ENCODE measurements at regions not wholly inside any gene's neighbourhood (a gene's known extent, or its start where the extent isn't known, plus 50 kb on each side); places are given as distances from the start of the nearest gene placed in this dataset.

DNA sequence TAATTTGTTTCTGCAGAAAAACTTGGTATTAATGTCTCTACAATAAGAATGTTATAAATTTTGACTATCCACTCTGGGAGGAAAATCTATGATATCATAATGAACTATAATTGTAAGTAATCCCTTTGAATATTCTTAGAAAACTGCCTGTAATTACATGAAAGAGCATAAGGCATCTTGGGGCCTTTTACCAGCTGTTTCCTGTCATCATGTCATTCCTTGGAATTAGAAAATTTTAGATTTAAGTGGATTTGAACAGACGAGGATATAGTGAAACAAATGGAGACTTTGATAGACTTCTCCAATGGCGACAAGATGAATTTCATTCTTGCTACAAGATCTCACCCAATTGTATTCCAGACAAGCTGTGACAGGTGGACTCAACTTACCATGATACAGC is 423.4 kb upstream of the FLRT2 start:
- Mint-ChIP-seq H3K27ac (no peak overlapping the region), H3K4me3 (no peak overlapping the region), H3K9me3 (peaks cover 14% of the 10 kb centered on the region), H3K4me1 (ENCODE audit: low read depth) (no peaks in the 10 kb centered on the region), H3K36me3 (ENCODE audit: low read depth) (no peaks in the 10 kb centered on the region), H3K27me3 (no peaks in the 10 kb centered on the region)
- intact Hi-C loops (cut with micrococcal nuclease), result no loop called here

- Mint-ChIP-seq H3K27me3 (no peaks in the 10 kb centered on the region), H3K4me1 (ENCODE audit: low read depth) (no peaks in the 10 kb centered on the region), H3K9me3 (peaks cover 32% of the 10 kb centered on the region), H3K36me3 (ENCODE audit: low read depth) (no peaks in the 10 kb centered on the region), H3K4me3 (no peak overlapping the region), H3K27ac (no peak overlapping the region)
- intact Hi-C loops (cut with micrococcal nuclease), result no loop called here
Measured at GRCh38 chr14:85112762-85113161, 417.2 kb upstream of the FLRT2 start.

GRCh38 chr14:85115921-85116320 is 414.0 kb upstream of the FLRT2 start:
- no peak overlapping the region for H3K27ac Mint-ChIP-seq

GRCh38 chr14:85118274-85118673 is 411.7 kb upstream of the FLRT2 start:
- Mint-ChIP-seq H3K27ac (no peak overlapping the region), H3K36me3 (ENCODE audit: low read depth) (no peaks in the 10 kb centered on the region), H3K4me1 (ENCODE audit: low read depth) (no peaks in the 10 kb centered on the region), H3K4me3 (no peak overlapping the region), H3K27me3 (no peaks in the 10 kb centered on the region), H3K9me3 (peaks cover 30% of the 10 kb centered on the region)
- intact Hi-C loops (cut with micrococcal nuclease), result no loop called here

More at GRCh38 chr14:85115921-85116320, 414.0 kb upstream of the FLRT2 start:
- no peaks in the 10 kb centered on the region for H3K27me3 Mint-ChIP-seq
- no peak overlapping the region for H3K4me3 Mint-ChIP-seq
- intact Hi-C loops (cut with micrococcal nuclease), result no loop called here
- peaks cover 41% of the 10 kb centered on the region for H3K9me3 Mint-ChIP-seq
- H3K36me3 Mint-ChIP-seq (ENCODE audit: low read depth), result no peaks in the 10 kb centered on the region
- H3K4me1 Mint-ChIP-seq (ENCODE audit: low read depth), result no peaks in the 10 kb centered on the region

DNA sequence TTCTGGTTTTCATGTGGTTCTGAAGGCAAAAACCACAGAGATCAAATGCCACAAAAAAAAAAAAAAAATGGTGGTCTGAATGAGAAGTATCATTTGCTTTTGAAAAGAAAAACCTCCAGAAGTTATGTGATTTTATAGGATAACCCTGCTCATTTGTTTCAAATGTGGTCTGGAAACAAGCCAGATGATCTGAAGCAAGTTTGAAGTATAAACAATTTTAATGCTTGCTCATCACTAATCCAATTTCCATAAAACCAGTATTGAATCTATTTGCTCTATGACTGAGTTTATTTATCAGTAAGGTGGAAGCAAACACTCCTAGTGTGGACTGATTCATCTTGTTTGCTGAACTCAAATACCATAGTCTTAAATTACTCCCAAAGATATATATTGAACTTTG is 407.3 kb upstream of the FLRT2 start:
- no peaks in the 10 kb centered on the region for H3K4me1 Mint-ChIP-seq (ENCODE audit: low read depth)
- no peaks in the 10 kb centered on the region for H3K36me3 Mint-ChIP-seq (ENCODE audit: low read depth)
- H3K27me3 Mint-ChIP-seq, result no peaks in the 10 kb centered on the region
- H3K9me3 Mint-ChIP-seq, result peaks cover 25% of the 10 kb centered on the region
- intact Hi-C loops (cut with micrococcal nuclease), result no loop called here
- H3K27ac Mint-ChIP-seq, result no peak overlapping the region
- no peak overlapping the region for H3K4me3 Mint-ChIP-seq

GRCh38 chr14:85123755-85124154 is 406.2 kb upstream of the FLRT2 start:
- Mint-ChIP-seq H3K4me1 (ENCODE audit: low read depth) (no peaks in the 10 kb centered on the region), H3K27ac (no peak overlapping the region), H3K27me3 (no peaks in the 10 kb centered on the region), H3K9me3 (peaks cover 25% of the 10 kb centered on the region), H3K36me3 (ENCODE audit: low read depth) (no peaks in the 10 kb centered on the region), H3K4me3 (no peak overlapping the region)
- intact Hi-C loops (cut with micrococcal nuclease), result no loop called here

DNA sequence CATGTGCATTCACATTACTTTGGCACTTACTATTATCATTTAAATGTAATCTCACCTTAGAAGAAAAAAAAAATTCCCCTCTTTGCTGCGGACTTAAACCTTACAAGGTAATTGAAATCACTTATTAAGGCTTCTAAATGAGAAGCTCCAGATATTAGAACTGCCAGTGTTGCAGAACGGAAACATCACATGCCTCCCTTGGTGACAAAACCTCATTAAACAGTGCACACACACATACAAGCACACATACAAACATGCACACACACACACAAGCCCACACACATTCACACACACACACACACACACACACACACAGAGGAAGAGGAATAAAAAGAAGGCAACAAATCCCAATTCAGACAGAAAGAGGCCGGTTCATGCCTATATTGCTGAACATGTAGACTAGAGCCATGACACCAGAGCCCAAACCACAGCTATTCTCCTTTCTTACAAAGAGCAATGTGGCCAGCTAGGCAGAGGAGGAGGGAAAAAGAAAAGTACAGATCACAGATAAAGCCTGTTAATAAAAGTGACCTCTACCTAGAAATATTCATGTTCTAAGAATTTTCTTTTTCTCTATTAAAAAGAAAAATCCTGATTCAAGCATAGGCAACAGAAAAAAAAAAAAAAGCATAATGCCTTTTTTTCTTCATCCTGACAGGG is 405.2 kb upstream of the FLRT2 start:
- Mint-ChIP-seq H3K27ac (no peak overlapping the region), H3K36me3 (ENCODE audit: low read depth) (no peaks in the 10 kb centered on the region), H3K4me1 (ENCODE audit: low read depth) (no peaks in the 10 kb centered on the region)

DNA sequence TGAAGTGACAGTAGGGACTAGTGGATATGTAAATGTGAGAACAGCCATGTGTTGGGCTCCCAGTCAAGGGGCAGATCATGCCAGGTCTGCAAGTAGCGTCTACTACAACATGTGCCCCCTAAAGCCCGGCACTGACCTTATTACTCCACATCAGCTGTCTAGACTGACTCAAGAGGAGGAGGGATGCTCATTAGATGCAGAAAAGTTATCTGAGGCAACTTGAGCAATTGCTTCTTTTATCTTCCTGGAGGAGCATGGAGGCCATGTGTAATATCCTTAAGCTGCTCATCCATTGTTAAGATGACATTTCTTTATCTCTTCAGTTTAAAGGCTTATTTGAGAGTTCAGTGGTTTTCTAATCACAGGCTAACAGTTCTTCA is 404.7 kb upstream of the FLRT2 start:
- no peak overlapping the region for H3K27ac Mint-ChIP-seq
- intact Hi-C loops (cut with micrococcal nuclease), result no loop called here
- peaks cover 21% of the 10 kb centered on the region for H3K9me3 Mint-ChIP-seq
- H3K27me3 Mint-ChIP-seq, result no peaks in the 10 kb centered on the region
- H3K36me3 Mint-ChIP-seq (ENCODE audit: low read depth), result no peaks in the 10 kb centered on the region
- no peak overlapping the region for H3K4me3 Mint-ChIP-seq
- no peaks in the 10 kb centered on the region for H3K4me1 Mint-ChIP-seq (ENCODE audit: low read depth)

More for the DNA sequence above, 405.2 kb upstream of the FLRT2 start:
- intact Hi-C loops (cut with micrococcal nuclease), result no loop called here
- Mint-ChIP-seq H3K9me3 (peaks cover 25% of the 10 kb centered on the region), H3K27me3 (no peaks in the 10 kb centered on the region), H3K4me3 (no peak overlapping the region)

- Mint-ChIP-seq H3K4me1 (ENCODE audit: low read depth) (no peaks in the 10 kb centered on the region), H3K4me3 (no peak overlapping the region), H3K27me3 (no peaks in the 10 kb centered on the region), H3K27ac (no peak overlapping the region), H3K36me3 (ENCODE audit: low read depth) (no peaks in the 10 kb centered on the region), H3K9me3 (peaks cover 27% of the 10 kb centered on the region)
- intact Hi-C loops (cut with micrococcal nuclease), result no loop called here
Measured at GRCh38 chr14:85129921-85130320, 400.0 kb upstream of the FLRT2 start.

GRCh38 chr14:85131226-85131922 is 398.6 kb upstream of the FLRT2 start:
- H3K9me3 Mint-ChIP-seq, result peaks cover 27% of the 10 kb centered on the region
- no peak overlapping the region for H3K27ac Mint-ChIP-seq
- intact Hi-C loops (cut with micrococcal nuclease), result no loop called here
- H3K36me3 Mint-ChIP-seq (ENCODE audit: low read depth), result no peaks in the 10 kb centered on the region
- H3K4me3 Mint-ChIP-seq, result no peak overlapping the region
- no peaks in the 10 kb centered on the region for H3K4me1 Mint-ChIP-seq (ENCODE audit: low read depth)
- H3K27me3 Mint-ChIP-seq, result no peaks in the 10 kb centered on the region

- no peaks in the 10 kb centered on the region for H3K27me3 Mint-ChIP-seq
- H3K36me3 Mint-ChIP-seq (ENCODE audit: low read depth), result no peaks in the 10 kb centered on the region
- H3K9me3 Mint-ChIP-seq, result peaks cover 6% of the 10 kb centered on the region
- no peak overlapping the region for H3K4me3 Mint-ChIP-seq
- H3K27ac Mint-ChIP-seq, result no peak overlapping the region
- intact Hi-C loops (cut with micrococcal nuclease), result no loop called here
- no peaks in the 10 kb centered on the region for H3K4me1 Mint-ChIP-seq (ENCODE audit: low read depth)
Measured at GRCh38 chr14:85142982-85143381, 387.0 kb upstream of the FLRT2 start.

GRCh38 chr14:85146779-85147178 is 383.2 kb upstream of the FLRT2 start:
- Mint-ChIP-seq H3K27me3 (no peaks in the 10 kb centered on the region), H3K36me3 (ENCODE audit: low read depth) (no peaks in the 10 kb centered on the region), H3K27ac (no peak overlapping the region), H3K9me3 (peaks cover 11% of the 10 kb centered on the region), H3K4me3 (no peak overlapping the region), H3K4me1 (ENCODE audit: low read depth) (no peaks in the 10 kb centered on the region)
- intact Hi-C loops (cut with micrococcal nuclease), result no loop called here

DNA sequence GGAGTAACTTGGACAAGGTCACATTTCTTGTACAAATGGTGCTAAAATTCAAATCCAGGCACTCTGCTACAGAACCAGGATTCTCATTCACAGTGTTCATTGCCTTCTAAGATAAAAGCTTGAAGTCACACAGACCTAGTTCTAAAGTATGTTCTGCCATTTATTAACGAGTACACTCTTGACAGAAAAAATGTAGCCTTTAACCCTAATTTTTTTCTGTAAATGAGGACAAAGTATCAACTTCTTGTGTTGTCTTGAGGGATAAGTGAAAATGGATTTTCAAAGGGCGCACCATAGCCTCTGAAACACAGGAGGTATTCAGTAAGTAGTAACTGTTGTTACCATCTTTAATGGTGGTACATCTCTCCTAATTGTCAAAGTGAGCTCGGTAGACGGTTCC is 379.8 kb upstream of the FLRT2 start:
- intact Hi-C loops (cut with micrococcal nuclease), result no loop called here
- Mint-ChIP-seq H3K27ac (no peak overlapping the region), H3K27me3 (no peaks in the 10 kb centered on the region), H3K9me3 (peaks cover 17% of the 10 kb centered on the region), H3K36me3 (ENCODE audit: low read depth) (no peaks in the 10 kb centered on the region), H3K4me1 (ENCODE audit: low read depth) (no peaks in the 10 kb centered on the region), H3K4me3 (no peak overlapping the region)

GRCh38 chr14:85154714-85155113 is 375.2 kb upstream of the FLRT2 start:
- Mint-ChIP-seq H3K27ac (no peak overlapping the region), H3K27me3 (no peaks in the 10 kb centered on the region), H3K36me3 (ENCODE audit: low read depth) (no peaks in the 10 kb centered on the region), H3K4me1 (ENCODE audit: low read depth) (no peaks in the 10 kb centered on the region), H3K9me3 (peaks cover 6% of the 10 kb centered on the region), H3K4me3 (no peak overlapping the region)
- intact Hi-C loops (cut with micrococcal nuclease), result no loop called here

DNA sequence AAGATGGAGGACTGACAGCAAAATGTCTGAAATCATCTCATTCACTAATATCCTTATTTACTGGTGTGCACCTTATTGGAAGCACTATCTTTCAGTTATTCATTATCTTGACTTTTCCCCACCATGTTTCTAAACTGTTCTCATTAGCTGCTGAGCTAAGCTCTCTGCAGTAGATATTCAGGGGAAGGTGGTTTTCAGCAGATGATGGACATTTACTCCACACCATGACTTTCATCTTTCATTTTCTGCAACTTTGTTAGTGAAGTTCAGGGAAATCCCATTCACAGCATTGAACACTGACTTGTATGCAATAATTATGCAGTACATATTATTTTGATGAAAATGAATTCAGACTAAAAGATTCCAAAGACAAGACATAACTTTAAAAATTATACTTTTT is 373.6 kb upstream of the FLRT2 start:
- Mint-ChIP-seq H3K27ac (no peak overlapping the region), H3K4me1 (ENCODE audit: low read depth) (no peaks in the 10 kb centered on the region), H3K36me3 (ENCODE audit: low read depth) (no peaks in the 10 kb centered on the region), H3K27me3 (no peaks in the 10 kb centered on the region), H3K4me3 (no peak overlapping the region), H3K9me3 (peaks cover 11% of the 10 kb centered on the region)
- intact Hi-C loops (cut with micrococcal nuclease), result no loop called here
